ENCODE measurements at regions not wholly inside any gene's neighbourhood (a gene's known extent, or its start where the extent isn't known, plus 50 kb on each side); places are given as distances from the start of the nearest gene placed in this dataset.

DNA sequence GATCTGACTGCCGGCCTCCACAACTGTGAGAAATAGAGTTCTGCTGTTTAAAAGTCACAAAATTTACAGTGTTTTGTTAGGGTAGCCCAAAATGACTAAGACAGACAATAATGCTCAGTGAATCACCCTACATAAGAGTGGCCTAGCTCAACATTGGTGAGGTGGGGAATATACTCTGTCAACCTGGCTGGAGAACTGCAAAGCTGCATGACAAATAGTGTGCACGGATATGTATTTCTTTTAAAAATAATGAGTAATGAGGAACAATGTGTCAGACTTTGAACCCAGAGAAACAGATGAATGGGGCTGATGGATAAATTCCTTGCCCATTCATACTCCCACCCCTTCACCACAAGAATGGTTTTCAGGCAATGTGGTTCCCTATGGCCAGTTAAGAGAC, 372.4 kb downstream of the SUCLA2 start:
- intact Hi-C loops (cut with micrococcal nuclease), result no loop called here
- no peak overlapping the region for H3K4me3 ChIP-seq (replicated peaks in 1 of 3; ENCODE audit: low read depth in 2 of 3, low read length in 3 of 3)
- TF ChIP-seq, protein P1, sequence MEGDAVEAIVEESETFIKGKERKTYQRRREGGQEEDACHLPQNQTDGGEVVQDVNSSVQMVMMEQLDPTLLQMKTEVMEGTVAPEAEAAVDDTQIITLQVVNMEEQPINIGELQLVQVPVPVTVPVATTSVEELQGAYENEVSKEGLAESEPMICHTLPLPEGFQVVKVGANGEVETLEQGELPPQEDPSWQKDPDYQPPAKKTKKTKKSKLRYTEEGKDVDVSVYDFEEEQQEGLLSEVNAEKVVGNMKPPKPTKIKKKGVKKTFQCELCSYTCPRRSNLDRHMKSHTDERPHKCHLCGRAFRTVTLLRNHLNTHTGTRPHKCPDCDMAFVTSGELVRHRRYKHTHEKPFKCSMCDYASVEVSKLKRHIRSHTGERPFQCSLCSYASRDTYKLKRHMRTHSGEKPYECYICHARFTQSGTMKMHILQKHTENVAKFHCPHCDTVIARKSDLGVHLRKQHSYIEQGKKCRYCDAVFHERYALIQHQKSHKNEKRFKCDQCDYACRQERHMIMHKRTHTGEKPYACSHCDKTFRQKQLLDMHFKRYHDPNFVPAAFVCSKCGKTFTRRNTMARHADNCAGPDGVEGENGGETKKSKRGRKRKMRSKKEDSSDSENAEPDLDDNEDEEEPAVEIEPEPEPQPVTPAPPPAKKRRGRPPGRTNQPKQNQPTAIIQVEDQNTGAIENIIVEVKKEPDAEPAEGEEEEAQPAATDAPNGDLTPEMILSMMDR (IDR thresholded peaks at IDR 0.05), result no peak
- no peaks in the 10 kb centered on the region for H4K20me1 ChIP-seq (ENCODE audit: insufficient read depth, low read length)
- no peak overlapping the region for H3K9ac ChIP-seq (ENCODE audit: insufficient read depth, low read length, poor library complexity, severe bottlenecking)
- no peak overlapping the region for H3K4me2 ChIP-seq (replicated peaks; ENCODE audit: extremely low read depth, low read length, poor library complexity, severe bottlenecking)
- no peak overlapping the region for H3K27ac ChIP-seq (ENCODE audit: low read depth in 1 of 2, low read length in 2 of 2)
- no peak for DNase-seq
- no peak overlapping the region for H3K4me3 Mint-ChIP-seq
- peaks cover 6 to 21% (median 16%) of the 10 kb centered on the region in 7 donors for H3K9me3 Mint-ChIP-seq
- H3K79me2 ChIP-seq (ENCODE audit: insufficient read depth, low read length), result no peaks in the 10 kb centered on the region
- H3K27me3 Mint-ChIP-seq (ENCODE audit: low read depth in 3 of 3), result peaks cover 0 to 3% (median 2%) of the 10 kb centered on the region in 3 donors
- no peaks in the 10 kb centered on the region for H3K4me1 Mint-ChIP-seq
- no peaks in the 10 kb centered on the region for H3K27me3 ChIP-seq (ENCODE audit: control insufficient read depth in 2 of 2, insufficient read depth in 2 of 2, low read length in 2 of 2)
- WGBS (ENCODE audit: insufficient coverage), result no CpG with 5 or more reads among the region's 2 CpGs
- no peaks in the 10 kb centered on the region for H3K36me3 Mint-ChIP-seq
- no peaks in the 10 kb centered on the region for H3K36me3 ChIP-seq (replicated peaks in 1 of 2; ENCODE audit: control insufficient read depth in 1 of 2, insufficient read depth in 2 of 2, low read length in 2 of 2)
- H3K4me1 ChIP-seq (ENCODE audit: control insufficient read depth in 1 of 2, insufficient read depth in 2 of 2, low read length in 2 of 2), result no peaks in the 10 kb centered on the region
- H3K27ac Mint-ChIP-seq, result no peak overlapping the region
- H3K9me3 ChIP-seq (replicated peaks in 1 of 2; ENCODE audit: control insufficient read depth in 1 of 2, insufficient read depth in 1 of 2, low read length in 2 of 2), result peaks cover 12 to 16% of the 10 kb centered on the region in 2 donors
- H2AFZ ChIP-seq (ENCODE audit: insufficient read depth, low read depth, low read length, poor library complexity, severe bottlenecking), result no peak overlapping the region

DNA sequence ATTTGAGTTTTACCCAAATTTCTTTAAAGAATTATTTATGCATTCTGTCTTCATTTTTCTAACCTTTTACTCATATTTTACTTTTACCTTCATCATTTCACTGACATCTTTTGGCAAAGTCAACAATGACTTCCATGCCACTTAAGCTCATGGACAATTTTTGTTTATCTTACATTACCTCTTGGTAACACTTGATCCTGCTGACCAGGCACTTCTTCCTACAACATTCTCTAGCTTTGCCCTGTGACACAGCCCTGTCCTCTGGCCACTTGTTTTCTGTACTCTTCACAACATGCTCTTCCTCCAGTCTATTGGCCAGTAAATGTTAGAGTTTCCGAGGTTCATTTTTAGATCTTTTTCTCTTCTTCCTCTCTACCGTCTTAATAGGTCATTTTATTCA, 377.2 kb downstream of the SUCLA2 start:
- Histone ChIP-seq H3K4me3 (replicated peaks in 1 of 3; ENCODE audit: low read depth in 2 of 3, low read length in 3 of 3) (no peak overlapping the region), H3K27ac (ENCODE audit: low read depth in 1 of 2, low read length in 2 of 2) (no peak overlapping the region), H4K20me1 (ENCODE audit: insufficient read depth, low read length) (no peaks in the 10 kb centered on the region), H3K9me3 (replicated peaks in 1 of 2; ENCODE audit: control insufficient read depth in 1 of 2, insufficient read depth in 1 of 2, low read length in 2 of 2) (peaks cover 0 to 3% of the 10 kb centered on the region in 2 donors), H3K4me2 (replicated peaks; ENCODE audit: extremely low read depth, low read length, poor library complexity, severe bottlenecking) (no peak overlapping the region), H3K36me3 (replicated peaks in 1 of 2; ENCODE audit: control insufficient read depth in 1 of 2, insufficient read depth in 2 of 2, low read length in 2 of 2) (no peaks in the 10 kb centered on the region), H2AFZ (ENCODE audit: insufficient read depth, low read depth, low read length, poor library complexity, severe bottlenecking) (no peak overlapping the region), H3K27me3 (ENCODE audit: control insufficient read depth in 2 of 2, insufficient read depth in 2 of 2, low read length in 2 of 2) (no peaks in the 10 kb centered on the region), H3K9ac (ENCODE audit: insufficient read depth, low read length, poor library complexity, severe bottlenecking) (no peak overlapping the region), H3K4me1 (ENCODE audit: control insufficient read depth in 1 of 2, insufficient read depth in 2 of 2, low read length in 2 of 2) (no peaks in the 10 kb centered on the region), H3K79me2 (ENCODE audit: insufficient read depth, low read length) (no peaks in the 10 kb centered on the region)
- no peaks in the 10 kb centered on the region for H3K4me1 Mint-ChIP-seq
- no peaks in the 10 kb centered on the region for H3K36me3 Mint-ChIP-seq
- H3K4me3 Mint-ChIP-seq, result no peak overlapping the region
- WGBS (ENCODE audit: insufficient coverage), result 100% methylated on average over 2 of the region's 2 CpGs
- H3K9me3 Mint-ChIP-seq, result peaks cover 1 to 10% (median 3%) of the 10 kb centered on the region in 7 donors
- intact Hi-C loops (cut with micrococcal nuclease), result no loop called here
- H3K27ac Mint-ChIP-seq, result no peak overlapping the region
- peaks cover 1 to 4% (median 3%) of the 10 kb centered on the region in 3 donors for H3K27me3 Mint-ChIP-seq (ENCODE audit: low read depth in 3 of 3)
- no peak for DNase-seq
- TF ChIP-seq, protein P1 (IDR thresholded peaks at IDR 0.05), result no peak
